ENCODE measurements at regions not wholly inside any gene's neighbourhood (a gene's known extent, or its start where the extent isn't known, plus 50 kb on each side); places are given as distances from the start of the nearest gene placed in this dataset.
"Not testable (repeated sequence)": the region's sequence is repeated elsewhere in the genome, so short reads cannot be mapped to it uniquely, and the experiment has no call there.

DNA sequence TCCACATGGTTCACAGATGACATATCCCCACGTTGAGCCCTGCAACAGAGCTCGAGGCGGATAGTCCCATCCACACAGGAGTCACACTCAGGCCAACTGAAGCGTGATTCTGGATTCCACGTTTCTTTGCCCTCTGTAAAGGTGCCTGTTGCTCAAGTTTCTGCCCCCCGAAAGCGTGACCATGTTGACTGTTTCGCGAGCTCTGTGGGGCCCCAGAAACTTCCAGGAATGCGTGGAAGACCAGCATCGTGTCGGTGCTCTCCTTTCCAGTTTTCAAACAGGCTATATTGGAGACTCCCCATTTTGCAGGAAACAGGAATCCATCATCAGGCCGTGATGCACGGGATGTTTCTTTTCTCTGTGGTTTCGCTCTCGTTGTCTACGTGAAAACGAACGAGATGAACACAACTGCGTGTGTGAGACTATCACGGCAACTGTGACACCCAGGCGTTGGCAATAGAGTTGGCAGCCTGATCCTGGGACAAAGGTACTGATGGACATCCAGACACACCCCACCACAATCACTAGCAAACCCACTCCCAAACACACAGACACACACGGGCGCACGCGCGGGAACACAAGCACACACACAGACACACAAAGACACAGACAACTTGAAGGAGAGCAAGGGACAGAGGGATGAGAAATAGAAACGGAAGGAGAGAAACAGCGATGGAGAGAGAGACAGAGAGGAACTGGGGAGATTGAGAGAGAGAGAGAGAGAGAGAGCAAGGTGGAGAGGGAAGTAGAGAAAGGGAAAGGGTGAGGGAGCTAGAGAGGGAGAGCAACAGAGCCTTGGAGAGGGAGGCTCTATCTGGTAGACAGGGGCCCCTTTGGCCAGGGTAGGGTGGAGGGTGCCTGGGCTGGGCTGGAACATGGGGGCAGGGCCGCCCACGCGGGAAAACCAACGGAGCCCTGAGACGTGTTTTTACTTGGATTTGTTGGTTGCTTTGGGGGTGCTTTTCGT is 1609.3 kb downstream of the SPATA31A7 start:
- peak in 2 of 3 experiments; percentile 32 to 40 for DNase-seq (ENCODE audit: low read depth in 2 of 3, low spot score in 2 of 3)

DNA sequence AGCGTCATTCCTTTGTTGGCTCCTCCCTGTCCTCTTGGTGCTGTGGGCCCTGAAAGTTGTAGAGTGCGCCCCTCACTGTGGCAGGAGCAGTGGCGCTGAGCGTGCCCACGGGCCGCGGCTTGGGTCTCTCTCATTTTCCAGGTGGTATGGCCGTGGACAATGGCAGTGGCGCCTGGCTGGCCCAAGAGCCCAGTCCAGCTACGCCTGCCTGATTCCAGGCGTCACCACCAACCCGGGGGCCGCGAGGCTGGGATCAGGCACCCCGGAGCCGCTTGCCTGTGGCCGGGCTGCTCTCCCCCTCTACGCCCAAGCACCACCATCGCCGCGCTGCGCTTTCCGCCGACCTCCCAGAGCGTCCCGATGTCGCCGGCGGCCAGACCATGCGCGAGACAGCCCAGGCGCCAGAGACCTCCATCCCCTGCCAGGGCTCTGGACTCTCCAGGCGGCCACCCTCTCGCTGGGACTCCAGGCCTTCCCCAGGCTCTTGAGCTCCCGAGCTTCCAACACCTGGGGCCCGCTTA is 1610.1 kb downstream of the SPATA31A7 start:
- peak in 2 of 3 experiments; percentile 37 to 51 for DNase-seq (ENCODE audit: low read depth in 2 of 3, low spot score in 2 of 3)

DNA sequence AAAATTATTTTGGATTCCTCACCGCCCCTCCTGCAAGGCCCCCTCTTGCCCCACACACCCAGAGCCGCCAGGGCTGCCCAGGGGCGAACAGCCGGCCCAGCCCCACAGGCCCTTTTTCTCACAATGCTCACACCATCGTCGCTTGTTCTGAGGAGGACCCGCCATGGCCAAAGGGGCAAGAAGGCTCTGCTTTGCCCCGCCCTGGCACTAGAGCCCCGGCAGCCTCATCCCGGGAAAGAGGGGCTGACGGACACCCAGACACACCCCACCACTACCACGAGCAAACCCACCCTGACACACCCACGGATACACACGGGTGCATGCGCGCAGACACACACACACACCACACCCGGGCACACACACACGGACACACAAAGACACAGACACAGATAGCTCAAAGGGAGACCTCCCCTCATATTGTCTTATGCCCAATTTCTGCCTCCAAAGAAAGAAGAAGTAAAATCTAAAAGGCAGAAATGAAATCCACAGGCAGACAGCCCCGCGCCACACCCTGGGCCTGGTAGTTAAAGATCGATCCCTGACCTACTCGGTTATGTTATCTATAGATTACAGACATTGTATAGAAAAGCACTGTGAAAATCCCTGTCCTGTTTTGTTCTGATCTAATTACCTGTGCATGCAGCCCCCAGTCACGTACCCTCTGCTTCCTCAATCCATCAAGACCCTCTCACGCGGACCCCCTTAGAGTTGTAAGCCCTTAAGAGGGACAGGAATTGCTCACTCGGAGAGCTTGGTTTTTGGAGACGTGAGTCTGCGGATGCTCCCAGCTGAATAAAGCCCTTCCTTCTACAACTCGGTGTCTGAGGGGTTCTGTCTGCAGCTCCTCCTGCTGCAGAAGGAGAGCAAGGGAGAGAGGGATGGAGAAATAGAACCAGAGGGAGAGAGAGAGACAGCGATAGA is 1610.9 kb downstream of the SPATA31A7 start:
- peak in 2 of 3 experiments; percentile 38 to 42 for DNase-seq (ENCODE audit: low read depth in 2 of 3, low spot score in 2 of 3)

DNA sequence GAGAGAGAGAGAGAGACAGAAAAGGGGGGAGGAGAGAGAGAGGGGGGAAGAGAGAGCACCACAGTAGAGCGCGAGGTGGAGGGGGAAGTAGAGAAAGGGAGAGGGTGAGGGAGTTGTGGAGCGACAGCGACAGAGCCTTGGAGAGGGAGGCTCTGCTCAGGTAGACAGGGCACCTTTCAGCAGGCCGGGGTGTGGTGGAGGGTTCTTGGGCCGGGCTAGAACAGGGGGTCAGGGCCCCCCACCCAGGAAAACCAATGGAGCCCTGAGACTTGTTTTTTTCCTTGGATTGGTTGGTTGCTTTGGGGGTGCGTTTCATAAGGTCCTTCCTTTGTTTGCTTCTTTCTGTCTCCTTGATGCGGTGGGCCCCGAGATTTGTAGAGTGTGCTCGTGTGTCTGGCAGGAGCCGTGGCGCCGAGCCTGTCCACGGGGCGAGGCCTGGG is 1611.6 kb downstream of the SPATA31A7 start:
- DNase-seq (ENCODE audit: low read depth in 2 of 3, low spot score in 2 of 3): peak in 1 of 3 experiments; percentile 27

DNA sequence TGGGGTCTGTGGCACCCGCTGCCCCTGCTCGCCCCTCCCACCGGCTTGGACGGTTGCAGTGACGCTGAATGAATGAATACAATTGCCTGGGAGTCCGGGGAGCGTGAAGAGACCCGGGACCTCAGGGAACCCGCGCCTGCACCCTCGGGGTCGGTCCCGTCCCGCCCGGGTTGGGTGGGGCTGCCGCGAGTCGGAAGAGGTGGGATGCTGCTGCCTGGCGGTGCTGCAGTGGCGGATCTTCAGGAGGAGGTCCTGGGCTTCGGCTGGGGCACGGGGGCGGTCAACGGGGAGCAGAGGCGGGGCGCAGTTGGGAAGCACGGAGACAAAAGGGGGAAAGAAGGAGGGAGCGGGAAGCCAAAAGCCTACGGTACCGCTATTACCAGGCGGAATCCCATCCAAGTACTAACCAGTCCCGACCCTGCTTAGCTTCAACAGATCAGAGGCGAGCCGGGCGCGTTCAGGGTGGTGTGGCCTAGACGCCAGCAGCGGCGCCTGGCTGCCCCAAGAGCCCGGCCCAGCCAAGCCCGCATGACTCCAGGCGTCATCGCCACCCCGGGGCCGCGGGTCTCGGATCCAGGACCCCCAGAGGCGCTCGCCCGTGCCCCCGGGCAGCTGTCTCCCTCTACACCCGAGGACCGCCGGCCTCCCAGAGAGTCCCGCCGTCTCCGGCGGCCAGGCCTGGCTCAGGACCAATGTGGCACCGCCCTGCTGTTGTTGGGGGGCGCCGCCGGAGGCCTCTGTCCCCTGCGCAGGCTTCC is 1612.3 kb downstream of the SPATA31A7 start:
- DNase-seq (ENCODE audit: low read depth in 2 of 3, low spot score in 2 of 3): peak; percentile 86 to 99 (median 90)

DNA sequence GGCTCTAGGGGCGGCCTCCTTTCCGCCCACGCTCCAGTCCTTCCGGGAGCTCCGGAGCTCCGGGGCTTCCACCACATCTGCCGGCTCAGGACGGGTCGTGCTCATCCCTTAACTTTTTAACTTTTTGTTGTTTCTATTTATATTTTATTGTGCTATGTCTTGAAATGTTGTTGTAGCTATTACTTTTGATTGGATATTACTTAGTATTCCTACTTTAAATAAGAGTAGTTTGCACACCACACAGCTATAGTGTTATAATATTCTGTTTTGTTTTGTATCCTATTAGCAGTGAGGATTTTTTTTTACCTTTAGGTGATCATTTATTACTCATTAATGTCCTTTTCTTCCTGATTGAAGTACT is 1612.9 kb downstream of the SPATA31A7 start:
- not testable (repeated sequence) for DNase-seq (ENCODE audit: low read depth in 2 of 3, low spot score in 2 of 3)

DNA sequence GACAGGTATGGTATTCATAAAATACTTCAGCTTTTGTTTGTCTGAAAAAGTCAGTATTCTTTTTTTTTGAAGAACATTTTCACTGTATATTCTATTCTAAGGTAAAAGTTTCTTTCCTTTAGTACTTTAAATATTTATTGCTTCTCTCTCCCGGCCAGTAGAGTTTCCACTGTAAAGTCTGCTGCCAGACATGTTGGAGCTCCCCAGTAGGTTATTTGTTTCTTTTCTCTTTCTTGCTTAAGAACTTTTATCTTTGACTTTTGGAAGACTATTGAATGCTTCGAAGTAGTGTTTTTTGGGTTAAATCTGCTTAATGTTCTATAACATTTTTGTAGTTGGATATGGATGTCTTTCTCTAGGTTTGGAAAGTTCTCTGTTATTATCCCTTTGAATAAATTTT is 1613.3 kb downstream of the SPATA31A7 start:
- DNase-seq (ENCODE audit: low read depth in 2 of 3, low spot score in 2 of 3): not testable (repeated sequence)

DNA sequence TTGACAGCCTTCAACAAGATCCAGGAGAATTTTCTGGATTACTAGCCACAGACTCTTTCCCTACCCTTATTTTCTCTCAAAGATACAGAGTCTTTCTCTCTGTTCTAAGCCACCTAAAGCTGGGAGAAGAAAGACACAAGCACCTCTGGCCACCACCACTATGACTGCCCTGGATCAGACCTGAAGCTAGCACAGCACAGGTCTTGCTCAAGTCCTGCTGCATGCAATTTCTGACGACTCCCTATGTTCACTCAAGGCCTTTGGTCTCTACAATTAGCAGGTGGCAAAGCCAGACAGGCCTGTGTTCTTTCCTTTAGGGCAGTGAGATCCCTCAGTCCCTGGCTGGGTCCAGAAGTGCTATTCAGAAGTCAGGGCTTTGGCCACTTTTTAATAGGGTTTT is 1614.5 kb downstream of the SPATA31A7 start:
- DNase-seq (ENCODE audit: low read depth in 2 of 3, low spot score in 2 of 3): not testable (repeated sequence)

DNA sequence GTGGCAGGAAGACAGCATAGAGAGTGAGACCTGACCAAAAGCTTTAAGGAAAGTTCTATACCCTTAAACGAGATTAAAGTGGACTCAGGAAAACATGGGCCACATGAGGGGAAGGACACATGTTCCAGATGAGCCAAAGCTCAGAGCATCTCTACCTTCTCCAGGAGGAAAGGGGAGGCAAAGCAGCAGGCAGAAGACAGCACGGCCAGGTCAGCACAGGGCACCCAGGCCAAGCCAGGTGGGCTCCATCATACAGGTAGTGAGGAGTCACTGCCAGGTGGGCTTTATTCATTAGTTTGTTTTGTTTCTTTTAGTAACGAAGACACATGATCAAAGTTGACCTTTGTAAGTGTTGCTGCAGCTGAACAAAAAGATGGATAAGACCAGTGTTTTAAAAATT is 1617.6 kb downstream of the SPATA31A7 start:
- not testable (repeated sequence) for DNase-seq (ENCODE audit: low read depth in 2 of 3, low spot score in 2 of 3)

DNA sequence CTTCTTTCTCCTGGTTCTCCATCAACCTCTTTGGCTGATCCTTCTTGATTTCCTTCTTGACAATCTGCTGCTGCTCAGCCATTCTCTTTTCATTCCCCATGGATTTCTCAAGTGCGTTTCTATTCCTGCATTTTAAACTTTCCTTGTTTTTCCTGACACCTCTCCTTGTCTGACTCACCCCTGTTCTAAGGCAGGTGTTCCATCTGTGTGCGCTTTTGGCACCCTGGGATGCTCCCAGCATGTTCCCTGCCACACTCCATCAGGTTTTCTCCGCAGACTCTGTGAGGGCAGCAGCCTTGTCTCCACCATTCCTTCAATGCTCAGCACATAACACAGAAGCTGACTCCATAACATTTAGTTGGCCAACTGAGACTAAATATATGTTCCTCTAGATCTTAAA is 1618.2 kb downstream of the SPATA31A7 start:
- not testable (repeated sequence) for DNase-seq (ENCODE audit: low read depth in 2 of 3, low spot score in 2 of 3)

DNA sequence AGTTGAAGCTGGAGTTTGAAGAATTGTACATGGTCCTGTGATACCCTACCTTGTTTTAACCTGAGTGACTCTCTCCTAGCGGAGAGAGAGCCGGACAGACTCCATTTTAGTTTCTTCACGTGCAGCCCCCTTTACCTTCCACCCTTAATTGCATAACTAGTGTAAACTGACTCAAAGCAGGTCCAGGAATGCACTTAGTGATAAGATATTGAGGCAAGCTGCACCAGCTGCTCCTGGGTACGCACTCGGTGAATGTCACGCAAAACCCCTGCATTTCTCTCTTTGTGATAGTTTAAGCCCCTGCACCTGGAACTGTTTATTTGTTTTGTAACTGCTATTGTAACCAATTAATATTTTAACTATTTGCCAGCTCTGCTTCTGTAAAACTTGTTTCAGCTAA is 1620.5 kb downstream of the SPATA31A7 start:
- DNase-seq (ENCODE audit: low read depth in 2 of 3, low spot score in 2 of 3): not testable (repeated sequence)

DNA sequence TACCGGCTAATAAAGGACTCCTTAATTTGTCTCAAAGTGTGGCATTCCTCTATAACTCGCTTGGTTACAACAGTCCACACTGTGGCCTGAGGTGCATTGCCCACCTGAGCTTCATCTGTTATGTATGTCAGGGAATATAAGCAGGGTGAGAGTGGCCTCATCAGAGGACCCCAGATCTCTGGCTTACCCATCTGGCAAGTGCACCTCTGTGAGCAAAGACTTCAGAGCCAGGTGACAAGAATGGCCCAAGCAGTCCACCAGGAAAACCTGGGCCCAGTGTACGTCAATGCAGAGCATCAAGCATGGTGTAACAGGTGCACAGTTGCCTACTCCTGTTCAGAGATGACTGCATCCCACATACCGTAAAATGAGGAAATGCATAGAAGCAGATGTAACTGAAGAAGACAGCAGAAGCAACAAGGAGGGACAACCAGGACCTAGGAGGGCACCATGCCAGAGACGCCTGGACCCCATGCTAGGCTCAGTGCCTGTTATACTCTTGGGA is 1621.0 kb downstream of the SPATA31A7 start:
- not testable (repeated sequence) for DNase-seq (ENCODE audit: low read depth in 2 of 3, low spot score in 2 of 3)

DNA sequence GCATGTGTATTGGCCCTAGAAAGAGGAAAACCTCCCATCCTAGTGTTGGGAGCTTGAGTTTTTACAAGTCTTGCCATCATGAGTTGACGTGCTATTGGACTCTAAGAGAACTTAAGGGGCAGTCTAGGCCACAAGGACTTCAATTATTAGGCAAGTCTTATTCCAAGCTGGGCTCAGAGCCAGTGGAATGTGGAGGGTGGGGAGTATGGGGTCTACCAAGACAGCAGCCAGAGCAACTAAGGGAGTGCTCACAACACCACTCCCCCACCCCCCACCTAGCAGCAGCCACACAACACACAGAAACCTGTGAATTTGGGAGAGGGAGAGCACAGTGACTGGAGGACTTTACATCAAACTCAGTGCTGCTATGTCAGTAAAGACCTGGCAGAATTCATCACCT is 1625.6 kb downstream of the SPATA31A7 start:
- not testable (repeated sequence) for DNase-seq (ENCODE audit: low read depth in 2 of 3, low spot score in 2 of 3)

DNA sequence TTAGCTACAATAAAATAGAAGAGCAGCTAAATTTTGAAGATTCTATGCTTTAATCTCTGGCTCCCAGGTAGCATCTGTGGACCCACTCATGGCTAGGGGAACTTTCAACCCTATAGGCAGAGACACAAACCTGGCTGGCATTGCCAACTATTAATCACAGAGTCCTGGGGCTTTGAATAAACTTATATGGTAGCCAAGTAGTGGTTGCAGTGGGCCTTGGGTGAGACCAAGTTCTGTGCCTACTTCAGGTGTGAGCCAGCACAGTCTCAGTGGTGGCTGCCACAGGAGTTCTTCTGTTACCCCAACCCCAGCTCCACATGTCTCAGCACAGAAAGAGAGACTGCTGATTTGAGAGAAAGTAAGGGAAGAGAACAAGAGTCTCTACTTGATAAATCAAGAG is 1626.5 kb downstream of the SPATA31A7 start:
- not testable (repeated sequence) for DNase-seq (ENCODE audit: low read depth in 2 of 3, low spot score in 2 of 3)

DNA sequence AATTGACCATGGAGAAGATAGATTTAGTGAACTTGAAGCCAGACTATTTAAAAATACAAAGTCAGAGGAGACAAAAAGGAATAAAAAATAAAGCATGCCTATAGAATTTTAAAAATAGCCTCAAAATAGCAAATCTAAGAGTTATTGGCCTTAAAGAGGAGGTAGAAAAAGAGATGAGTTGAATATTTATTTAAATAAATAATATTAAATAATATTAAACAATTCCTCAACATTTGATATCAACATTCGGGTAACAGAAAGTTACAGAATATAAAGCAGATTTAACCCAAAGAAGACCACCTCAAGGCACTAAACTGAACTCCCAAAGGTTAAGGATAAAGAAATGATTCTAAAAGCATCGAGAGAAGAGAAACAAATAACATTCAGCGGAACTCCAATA is 1627.4 kb downstream of the SPATA31A7 start:
- DNase-seq (ENCODE audit: low read depth in 2 of 3, low spot score in 2 of 3): not testable (repeated sequence)

DNA sequence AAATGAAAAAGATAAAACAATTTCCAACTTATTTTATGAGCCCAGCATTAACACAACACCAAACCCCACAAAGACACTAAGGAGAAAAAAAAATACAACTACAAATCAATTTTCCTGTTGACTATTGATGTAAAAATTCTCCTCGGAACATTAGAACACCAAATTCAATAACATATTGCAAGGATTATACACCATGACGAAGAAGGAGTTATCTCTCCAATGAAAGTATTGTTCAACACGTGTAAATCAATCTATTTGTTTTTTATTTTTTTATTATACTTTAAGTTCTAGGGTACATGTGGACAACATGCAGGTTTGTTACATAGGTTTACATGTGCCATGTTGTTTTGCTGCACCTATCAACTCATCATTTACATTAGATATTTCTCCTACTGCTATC is 1632.3 kb downstream of the SPATA31A7 start:
- DNase-seq (ENCODE audit: low read depth in 2 of 3, low spot score in 2 of 3): not testable (repeated sequence)

DNA sequence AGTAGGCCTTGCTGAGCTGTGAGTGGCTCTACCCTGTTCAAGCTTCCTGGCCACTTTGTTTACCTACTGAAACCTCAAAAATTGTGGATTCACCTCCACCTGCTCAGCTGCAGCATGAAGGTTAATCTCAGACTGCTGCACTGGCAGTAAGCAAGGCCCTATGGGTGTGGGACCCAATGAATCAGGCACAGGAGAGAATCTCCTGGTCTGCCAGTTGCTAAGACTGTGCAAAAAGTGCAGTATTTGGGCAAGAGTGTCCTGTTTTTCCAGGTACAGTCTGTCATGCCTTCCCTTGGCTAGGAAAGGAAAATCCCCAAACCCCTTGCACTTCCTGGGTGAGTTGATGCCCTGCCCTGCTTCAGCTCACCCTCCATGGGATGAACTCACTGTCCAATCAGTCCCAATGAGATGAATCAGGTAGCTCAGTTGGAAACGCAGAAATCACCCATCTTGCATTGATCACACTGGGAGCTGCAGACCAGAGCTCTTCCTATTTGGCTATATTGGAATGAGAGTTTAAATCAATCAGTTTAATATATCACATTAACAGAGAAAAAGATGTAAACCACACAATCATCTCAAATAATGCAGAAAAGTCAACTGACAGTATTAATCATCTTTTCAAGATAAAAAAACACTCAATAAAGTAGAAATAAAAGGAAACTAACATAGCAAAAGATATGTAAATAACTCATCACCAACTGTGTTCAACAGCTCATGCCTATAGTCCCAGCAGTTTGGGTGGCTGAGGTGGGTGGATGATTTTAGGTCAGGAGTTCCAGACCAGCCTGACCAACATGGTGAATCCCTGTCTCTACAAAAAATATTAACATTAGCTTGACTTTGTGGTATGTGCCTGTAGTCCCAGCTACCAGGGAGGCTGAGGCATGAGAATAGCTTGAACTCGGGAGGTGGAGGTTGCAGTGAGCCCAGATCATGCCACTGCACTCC is 1638.4 kb downstream of the SPATA31A7 start:
- DNase-seq (ENCODE audit: low read depth in 2 of 3, low spot score in 2 of 3): not testable (repeated sequence)

DNA sequence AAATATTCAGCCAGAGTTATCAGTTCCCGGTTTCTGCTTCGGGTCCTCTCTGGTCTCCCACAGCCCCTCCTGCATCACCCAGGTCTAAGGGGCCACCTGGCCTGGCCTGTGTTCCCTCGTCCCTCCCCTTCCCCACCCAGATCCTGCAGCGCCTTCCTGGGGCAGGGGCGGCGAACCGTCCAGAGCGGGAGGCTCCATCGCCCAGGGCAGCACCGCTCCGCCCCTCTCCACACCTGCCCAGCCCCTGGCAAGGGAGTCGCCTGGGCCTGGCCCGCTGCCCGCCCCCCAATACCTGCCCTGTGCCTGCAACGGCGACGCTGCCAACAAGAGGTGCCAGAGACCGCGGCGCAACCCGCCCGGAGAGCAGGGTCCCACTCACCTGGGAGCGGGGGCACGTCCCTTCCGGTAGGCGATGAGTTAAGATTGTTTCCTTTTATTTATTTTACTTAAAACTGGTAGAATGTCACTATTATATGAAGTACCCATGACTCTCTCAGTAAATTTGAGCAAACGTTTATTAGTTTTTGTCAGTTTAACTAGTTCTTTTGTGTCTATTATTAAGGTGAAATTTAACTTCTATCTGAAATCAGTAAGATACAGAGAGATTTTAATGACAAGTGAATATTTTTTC is 1641.1 kb downstream of the SPATA31A7 start:
- DNase-seq (ENCODE audit: low read depth in 2 of 3, low spot score in 2 of 3): not testable (repeated sequence)

Data from activated CD8-positive, alpha-beta memory T cell treated with anti-CD3 and anti-CD28 coated beads for 48 hours (primary cell).